ENCODE measurements at regions not wholly inside any gene's neighbourhood (a gene's known extent, or its start where the extent isn't known, plus 50 kb on each side); places are given as distances from the start of the nearest gene placed in this dataset.
A peak's percentile ranks its signal among the peaks of the same experiment; 100 is the strongest.

- Histone ChIP-seq H3K36me3 (ENCODE audit: insufficient read depth, low read length) (no peaks in the 10 kb centered on the region), H3K9ac (ENCODE audit: low read length) (no peak overlapping the region), H3K4me1 (ENCODE audit: low read length) (no peaks in the 10 kb centered on the region), H4K20me1 (ENCODE audit: insufficient read depth, low read depth, low read length) (no peaks in the 10 kb centered on the region), H3K27me3 (ENCODE audit: low read length) (no peaks in the 10 kb centered on the region), H3K4me3 (ENCODE audit: low read length) (no peak overlapping the region), H3K9me2 (replicated peaks; ENCODE audit: insufficient read depth, low read length) (no peaks in the 10 kb centered on the region), H3K79me2 (ENCODE audit: low read length) (no peaks in the 10 kb centered on the region), H2AFZ (ENCODE audit: low read length) (no peak overlapping the region), H3K4me2 (ENCODE audit: low read depth, low read length, poor library complexity, severe bottlenecking) (no peak overlapping the region), H3K9me3 (ENCODE audit: low read length) (no peaks in the 10 kb centered on the region), H3K27ac (ENCODE audit: low read length) (no peak overlapping the region)
- DNase-seq = no peak
These were observed 112.9 kb upstream of the ATXN7L3B start for GRCh38 chr12:74424778-74425177.

- DNase-seq = no peak
- no peak overlapping the region for H2AFZ ChIP-seq (ENCODE audit: low read length)
- no peak overlapping the region for H3K27ac ChIP-seq (ENCODE audit: low read length)
- H3K4me3 ChIP-seq (ENCODE audit: low read length) = no peak overlapping the region
- H3K4me2 ChIP-seq (ENCODE audit: low read depth, low read length, poor library complexity, severe bottlenecking) = no peak overlapping the region
- H4K20me1 ChIP-seq (ENCODE audit: insufficient read depth, low read depth, low read length) = no peaks in the 10 kb centered on the region
- H3K36me3 ChIP-seq (ENCODE audit: insufficient read depth, low read length) = no peaks in the 10 kb centered on the region
- H3K9me2 ChIP-seq (replicated peaks; ENCODE audit: insufficient read depth, low read length) = no peaks in the 10 kb centered on the region
- no peaks in the 10 kb centered on the region for H3K79me2 ChIP-seq (ENCODE audit: low read length)
- no peaks in the 10 kb centered on the region for H3K27me3 ChIP-seq (ENCODE audit: low read length)
- no peak overlapping the region for H3K9ac ChIP-seq (ENCODE audit: low read length)
- no peaks in the 10 kb centered on the region for H3K9me3 ChIP-seq (ENCODE audit: low read length)
- no peaks in the 10 kb centered on the region for H3K4me1 ChIP-seq (ENCODE audit: low read length)
These were observed 111.5 kb upstream of the ATXN7L3B start for GRCh38 chr12:74426091-74426490.

GRCh38 chr12:74429535-74429934, 108.1 kb upstream of the ATXN7L3B start:
- no peak for DNase-seq
- Histone ChIP-seq H2AFZ (ENCODE audit: low read length) (no peak overlapping the region), H3K27me3 (ENCODE audit: low read length) (no peaks in the 10 kb centered on the region), H3K9me3 (ENCODE audit: low read length) (no peaks in the 10 kb centered on the region), H3K4me2 (ENCODE audit: low read depth, low read length, poor library complexity, severe bottlenecking) (no peak overlapping the region), H3K4me3 (ENCODE audit: low read length) (no peak overlapping the region), H4K20me1 (ENCODE audit: insufficient read depth, low read depth, low read length) (no peaks in the 10 kb centered on the region), H3K9me2 (replicated peaks; ENCODE audit: insufficient read depth, low read length) (no peaks in the 10 kb centered on the region), H3K79me2 (ENCODE audit: low read length) (no peaks in the 10 kb centered on the region), H3K4me1 (ENCODE audit: low read length) (no peaks in the 10 kb centered on the region), H3K9ac (ENCODE audit: low read length) (no peak overlapping the region), H3K36me3 (ENCODE audit: insufficient read depth, low read length) (no peaks in the 10 kb centered on the region), H3K27ac (ENCODE audit: low read length) (no peak overlapping the region)

GRCh38 chr12:74431801-74432200, 105.8 kb upstream of the ATXN7L3B start:
- no peaks in the 10 kb centered on the region for H4K20me1 ChIP-seq (ENCODE audit: insufficient read depth, low read depth, low read length)
- no peak overlapping the region for H3K9ac ChIP-seq (ENCODE audit: low read length)
- DNase-seq = no peak
- no peaks in the 10 kb centered on the region for H3K79me2 ChIP-seq (ENCODE audit: low read length)
- no peaks in the 10 kb centered on the region for H3K9me3 ChIP-seq (ENCODE audit: low read length)
- no peak overlapping the region for H3K4me3 ChIP-seq (ENCODE audit: low read length)
- H3K4me2 ChIP-seq (ENCODE audit: low read depth, low read length, poor library complexity, severe bottlenecking) = no peak overlapping the region
- H3K27ac ChIP-seq (ENCODE audit: low read length) = no peak overlapping the region
- H3K36me3 ChIP-seq (ENCODE audit: insufficient read depth, low read length) = no peaks in the 10 kb centered on the region
- H3K9me2 ChIP-seq (replicated peaks; ENCODE audit: insufficient read depth, low read length) = no peaks in the 10 kb centered on the region; the same call in 1 of the 2 replicates
- H2AFZ ChIP-seq (ENCODE audit: low read length) = no peak overlapping the region
- no peaks in the 10 kb centered on the region for H3K27me3 ChIP-seq (ENCODE audit: low read length)
- no peaks in the 10 kb centered on the region for H3K4me1 ChIP-seq (ENCODE audit: low read length)

GRCh38 chr12:74440469-74440868, 97.2 kb upstream of the ATXN7L3B start:
- no peaks in the 10 kb centered on the region for H3K79me2 ChIP-seq (ENCODE audit: low read length)
- no peaks in the 10 kb centered on the region; the same call in 1 of the 2 replicates for H3K9me2 ChIP-seq (replicated peaks; ENCODE audit: insufficient read depth, low read length)
- no peaks in the 10 kb centered on the region for H3K27me3 ChIP-seq (ENCODE audit: low read length)
- no peak overlapping the region for H3K27ac ChIP-seq (ENCODE audit: low read length)
- H3K9ac ChIP-seq (ENCODE audit: low read length) = no peak overlapping the region
- DNase-seq = no peak
- H3K4me1 ChIP-seq (ENCODE audit: low read length) = peaks cover 12% of the 10 kb centered on the region
- H3K4me3 ChIP-seq (ENCODE audit: low read length) = no peak overlapping the region
- no peaks in the 10 kb centered on the region for H4K20me1 ChIP-seq (ENCODE audit: insufficient read depth, low read depth, low read length)
- no peak overlapping the region for H2AFZ ChIP-seq (ENCODE audit: low read length)
- H3K9me3 ChIP-seq (ENCODE audit: low read length) = no peaks in the 10 kb centered on the region
- H3K36me3 ChIP-seq (ENCODE audit: insufficient read depth, low read length) = no peaks in the 10 kb centered on the region
- H3K4me2 ChIP-seq (ENCODE audit: low read depth, low read length, poor library complexity, severe bottlenecking) = no peak overlapping the region

- Histone ChIP-seq H3K4me2 (ENCODE audit: low read depth, low read length, poor library complexity, severe bottlenecking) (no peak overlapping the region), H2AFZ (ENCODE audit: low read length) (no peak overlapping the region), H3K27me3 (ENCODE audit: low read length) (no peaks in the 10 kb centered on the region), H3K36me3 (ENCODE audit: insufficient read depth, low read length) (no peaks in the 10 kb centered on the region), H3K4me1 (ENCODE audit: low read length) (peaks cover 12% of the 10 kb centered on the region), H4K20me1 (ENCODE audit: insufficient read depth, low read depth, low read length) (no peaks in the 10 kb centered on the region), H3K79me2 (ENCODE audit: low read length) (no peaks in the 10 kb centered on the region), H3K4me3 (ENCODE audit: low read length) (no peak overlapping the region), H3K9me3 (ENCODE audit: low read length) (no peaks in the 10 kb centered on the region), H3K9ac (ENCODE audit: low read length) (no peak overlapping the region), H3K27ac (ENCODE audit: low read length) (no peak overlapping the region), H3K9me2 (replicated peaks; ENCODE audit: insufficient read depth, low read length) (no peaks in the 10 kb centered on the region)
- peak; percentile 43 for DNase-seq
These were observed 95.8 kb upstream of the ATXN7L3B start for GRCh38 chr12:74441872-74442271.

GRCh38 chr12:74446466-74446865, 91.2 kb upstream of the ATXN7L3B start:
- Histone ChIP-seq H3K9ac (ENCODE audit: low read length) (no peak overlapping the region), H2AFZ (ENCODE audit: low read length) (no peak overlapping the region), H3K9me3 (ENCODE audit: low read length) (no peaks in the 10 kb centered on the region), H3K36me3 (ENCODE audit: insufficient read depth, low read length) (no peaks in the 10 kb centered on the region), H3K4me1 (ENCODE audit: low read length) (peaks cover 12% of the 10 kb centered on the region), H3K27me3 (ENCODE audit: low read length) (no peaks in the 10 kb centered on the region), H3K9me2 (replicated peaks; ENCODE audit: insufficient read depth, low read length) (no peaks in the 10 kb centered on the region), H3K79me2 (ENCODE audit: low read length) (no peaks in the 10 kb centered on the region), H3K4me2 (ENCODE audit: low read depth, low read length, poor library complexity, severe bottlenecking) (no peak overlapping the region), H3K4me3 (ENCODE audit: low read length) (no peak overlapping the region), H4K20me1 (ENCODE audit: insufficient read depth, low read depth, low read length) (no peaks in the 10 kb centered on the region), H3K27ac (ENCODE audit: low read length) (no peak overlapping the region)
- no peak for DNase-seq

GRCh38 chr12:74449872-74450271, 87.8 kb upstream of the ATXN7L3B start:
- Histone ChIP-seq H3K9me3 (ENCODE audit: low read length) (no peaks in the 10 kb centered on the region), H3K36me3 (ENCODE audit: insufficient read depth, low read length) (no peaks in the 10 kb centered on the region), H3K4me1 (ENCODE audit: low read length) (no peaks in the 10 kb centered on the region), H3K4me2 (ENCODE audit: low read depth, low read length, poor library complexity, severe bottlenecking) (no peak overlapping the region), H3K4me3 (ENCODE audit: low read length) (no peak overlapping the region), H3K9me2 (replicated peaks; ENCODE audit: insufficient read depth, low read length) (no peaks in the 10 kb centered on the region), H3K79me2 (ENCODE audit: low read length) (no peaks in the 10 kb centered on the region), H4K20me1 (ENCODE audit: insufficient read depth, low read depth, low read length) (no peaks in the 10 kb centered on the region), H3K27ac (ENCODE audit: low read length) (no peak overlapping the region), H3K27me3 (ENCODE audit: low read length) (no peaks in the 10 kb centered on the region), H3K9ac (ENCODE audit: low read length) (no peak overlapping the region), H2AFZ (ENCODE audit: low read length) (no peak overlapping the region)
- DNase-seq = no peak

GRCh38 chr12:74454109-74454508, 83.5 kb upstream of the ATXN7L3B start:
- no peaks in the 10 kb centered on the region for H3K27me3 ChIP-seq (ENCODE audit: low read length)
- no peak overlapping the region for H3K9ac ChIP-seq (ENCODE audit: low read length)
- no peak overlapping the region for H3K4me3 ChIP-seq (ENCODE audit: low read length)
- no peak overlapping the region for H3K4me2 ChIP-seq (ENCODE audit: low read depth, low read length, poor library complexity, severe bottlenecking)
- H3K27ac ChIP-seq (ENCODE audit: low read length) = no peak overlapping the region
- DNase-seq = no peak
- no peaks in the 10 kb centered on the region for H3K36me3 ChIP-seq (ENCODE audit: insufficient read depth, low read length)
- no peak overlapping the region for H2AFZ ChIP-seq (ENCODE audit: low read length)
- H3K79me2 ChIP-seq (ENCODE audit: low read length) = no peaks in the 10 kb centered on the region
- no peaks in the 10 kb centered on the region for H4K20me1 ChIP-seq (ENCODE audit: insufficient read depth, low read depth, low read length)
- no peaks in the 10 kb centered on the region for H3K4me1 ChIP-seq (ENCODE audit: low read length)
- H3K9me2 ChIP-seq (replicated peaks; ENCODE audit: insufficient read depth, low read length) = no peaks in the 10 kb centered on the region
- H3K9me3 ChIP-seq (ENCODE audit: low read length) = no peaks in the 10 kb centered on the region
